CD14-positive monocyte (primary cell): ENCODE measurements at regions not wholly inside any gene's neighbourhood (a gene's known extent, or its start where the extent isn't known, plus 50 kb on each side); places are given as distances from the start of the nearest gene placed in this dataset.

Experiments used
- DNase-seq, 3 donors: peaks; one replicate each; pipeline ENCODE4 v3.0.0-alpha.2; 2011 to 2022
- H2AFZ ChIP-seq: 2 replicates; pipeline ENCODE4 v1.6.0; 2012; ENCODE audit warnings: mild to moderate bottlenecking, low read depth, low read length, inconsistent platforms; ENCODE audit not compliant: insufficient read depth, poor library complexity, severe bottlenecking
- H3K27ac ChIP-seq, 2 donors: 1 replicate in 1 of 2; 2 replicates in 1 of 2; pipeline ENCODE4 v1.5.1; 2012 to 2013; ENCODE audit warnings: low read length in 2 of 2, control low read depth in 1 of 2, inconsistent platforms in 1 of 2, low read depth in 1 of 2, mild to moderate bottlenecking in 1 of 2
- H3K27me3 ChIP-seq, 2 donors: one replicate each; pipeline versions ENCODE4 v1.6.0 to v1.6.1; 2011 to 2013; ENCODE audit warnings: low read length in 2 of 2; ENCODE audit not compliant: control insufficient read depth in 2 of 2, insufficient read depth in 2 of 2
- H3K36me3 ChIP-seq, 2 donors: replicated peaks in 1 of 2; 1 replicate in 1 of 2; 2 replicates in 1 of 2; pipeline versions ENCODE4 v1.5.1 to v1.6.1; 2012 to 2013; ENCODE audit warnings: low read length in 2 of 2, control low read depth in 1 of 2, inconsistent platforms in 1 of 2, mild to moderate bottlenecking in 1 of 2; ENCODE audit not compliant: insufficient read depth in 2 of 2, control insufficient read depth in 1 of 2
- H3K4me1 ChIP-seq, 2 donors: 1 replicate in 1 of 2; 2 replicates in 1 of 2; pipeline versions ENCODE4 v1.5.1 to v1.6.1; 2012 to 2013; ENCODE audit warnings: low read length in 2 of 2, control low read depth in 1 of 2, inconsistent platforms in 1 of 2, mild to moderate bottlenecking in 1 of 2, moderate library complexity in 1 of 2; ENCODE audit not compliant: insufficient read depth in 2 of 2, control insufficient read depth in 1 of 2
- H3K4me2 ChIP-seq: replicated peaks from 2 replicates; pipeline ENCODE3; 2012; ENCODE audit warnings: low read length, moderate library complexity, mild to moderate bottlenecking; ENCODE audit not compliant: poor library complexity, severe bottlenecking; ENCODE audit errors: extremely low read depth
- H3K4me3 ChIP-seq, 3 experiments: fragments of 200-600 bp in 1 of 3; sonication (generic) in 1 of 3; replicated peaks in 1 of 3; 1 replicate in 2 of 3; 2 replicates in 1 of 3; pipeline ENCODE4 v1.5.1; 2011 to 2013; ENCODE audit warnings: low read length in 3 of 3, mild to moderate bottlenecking in 3 of 3, control low read depth in 2 of 3, low read depth in 2 of 3, inconsistent platforms in 1 of 3, moderate library complexity in 1 of 3
- H3K79me2 ChIP-seq: 2 replicates; pipeline ENCODE4 v1.6.0; 2012; ENCODE audit warnings: mild to moderate bottlenecking, control low read depth, inconsistent platforms, low read length, moderate library complexity; ENCODE audit not compliant: insufficient read depth
- H3K9ac ChIP-seq: 2 replicates; pipeline ENCODE4 v1.6.0; 2017; ENCODE audit warnings: low read length, mild to moderate bottlenecking; ENCODE audit not compliant: insufficient read depth, poor library complexity, severe bottlenecking
- H3K9me3 ChIP-seq, 2 donors: replicated peaks in 1 of 2; 1 replicate in 1 of 2; 2 replicates in 1 of 2; pipeline versions ENCODE4 v1.5.1 to v1.6.1; 2012 to 2013; ENCODE audit warnings: low read length in 2 of 2, control low read depth in 1 of 2; ENCODE audit not compliant: control insufficient read depth in 1 of 2, insufficient read depth in 1 of 2
- H4K20me1 ChIP-seq: 2 replicates; pipeline ENCODE4 v1.6.0; 2012; ENCODE audit warnings: mild to moderate bottlenecking, low read length, control low read depth, moderate library complexity; ENCODE audit not compliant: insufficient read depth
- H3K27ac Mint-ChIP-seq, 7 donors: one replicate each; pipeline ENCODE4 v1.8.0; 2020; ENCODE audit warnings: mild to moderate bottlenecking in 7 of 7, mixed read lengths in 7 of 7, moderate library complexity in 6 of 7, inconsistent platforms in 2 of 7
- H3K27me3 Mint-ChIP-seq, 3 donors: one replicate each; pipeline ENCODE4 v1.8.0; 2021 to 2022; ENCODE audit warnings: low read depth in 3 of 3, mild to moderate bottlenecking in 3 of 3, mixed read lengths in 3 of 3, moderate library complexity in 3 of 3, inconsistent platforms in 1 of 3
- H3K36me3 Mint-ChIP-seq, 2 donors: one replicate each; pipeline ENCODE4 v1.8.0; 2020; ENCODE audit warnings: mixed read lengths in 2 of 2, inconsistent platforms in 1 of 2, mild to moderate bottlenecking in 1 of 2
- H3K4me1 Mint-ChIP-seq: one replicate; pipeline ENCODE4 v1.8.0; 2020; ENCODE audit warnings: mild to moderate bottlenecking, mixed read lengths
- H3K4me3 Mint-ChIP-seq, 2 donors: one replicate each; pipeline ENCODE4 v1.8.0; 2020; ENCODE audit warnings: mild to moderate bottlenecking in 2 of 2, mixed read lengths in 2 of 2, moderate library complexity in 1 of 2
- H3K9me3 Mint-ChIP-seq, 7 donors: one replicate each; pipeline ENCODE4 v1.8.0; 2020 to 2022; ENCODE audit warnings: mixed read lengths in 7 of 7, mild to moderate bottlenecking in 6 of 7, moderate library complexity in 6 of 7, inconsistent platforms in 2 of 7
- WGBS: methylation state at CpG from one replicate; pipeline ENCODE4 v1.1.5; 2013; ENCODE audit warnings: missing lambda C conversion rate; ENCODE audit not compliant: insufficient coverage; 5-methylcytosine and 5-hydroxymethylcytosine counted together
- intact Hi-C, 2 donors: fragments of 100-400 bp; cut with micrococcal nuclease; formaldehyde crosslinking; loops; one replicate each; pipeline versions ENCODE4 v1.15.0 to v1.15.1; 2023
- TF ChIP-seq, protein P1 (sequence below): fragments of 200-600 bp; IDR thresholded peaks from one replicate; pipeline ENCODE4 v1.8.0; 2022; ENCODE audit warnings: antibody characterized with exemption, mild to moderate bottlenecking

GRCh38 chr1:191888996-191889622 is 269.2 kb upstream of the RGS18 start:
- Mint-ChIP-seq H3K27me3 (peaks cover 0 to 2% (median 0%) of the 10 kb centered on the region in 3 donors), H3K4me3 (no peak overlapping the region), H3K36me3 (peaks cover 0 to 2% of the 10 kb centered on the region in 2 donors), H3K4me1 (no peaks in the 10 kb centered on the region), H3K27ac (no peak overlapping the region), H3K9me3 (peaks cover 2 to 7% (median 5%) of the 10 kb centered on the region in 7 donors)
- no peak overlapping the region for H2AFZ ChIP-seq
- H3K9me3 ChIP-seq: no peaks in the 10 kb centered on the region
- H3K27ac ChIP-seq: no peak overlapping the region
- no peaks in the 10 kb centered on the region for H3K79me2 ChIP-seq
- no peak overlapping the region for H3K9ac ChIP-seq
- no peaks in the 10 kb centered on the region for H4K20me1 ChIP-seq
- DNase-seq: no peak
- no peak overlapping the region for H3K4me3 ChIP-seq
- TF ChIP-seq, protein P1, sequence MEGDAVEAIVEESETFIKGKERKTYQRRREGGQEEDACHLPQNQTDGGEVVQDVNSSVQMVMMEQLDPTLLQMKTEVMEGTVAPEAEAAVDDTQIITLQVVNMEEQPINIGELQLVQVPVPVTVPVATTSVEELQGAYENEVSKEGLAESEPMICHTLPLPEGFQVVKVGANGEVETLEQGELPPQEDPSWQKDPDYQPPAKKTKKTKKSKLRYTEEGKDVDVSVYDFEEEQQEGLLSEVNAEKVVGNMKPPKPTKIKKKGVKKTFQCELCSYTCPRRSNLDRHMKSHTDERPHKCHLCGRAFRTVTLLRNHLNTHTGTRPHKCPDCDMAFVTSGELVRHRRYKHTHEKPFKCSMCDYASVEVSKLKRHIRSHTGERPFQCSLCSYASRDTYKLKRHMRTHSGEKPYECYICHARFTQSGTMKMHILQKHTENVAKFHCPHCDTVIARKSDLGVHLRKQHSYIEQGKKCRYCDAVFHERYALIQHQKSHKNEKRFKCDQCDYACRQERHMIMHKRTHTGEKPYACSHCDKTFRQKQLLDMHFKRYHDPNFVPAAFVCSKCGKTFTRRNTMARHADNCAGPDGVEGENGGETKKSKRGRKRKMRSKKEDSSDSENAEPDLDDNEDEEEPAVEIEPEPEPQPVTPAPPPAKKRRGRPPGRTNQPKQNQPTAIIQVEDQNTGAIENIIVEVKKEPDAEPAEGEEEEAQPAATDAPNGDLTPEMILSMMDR: no peak
- 75% methylated on average over 1 of the region's 4 CpGs for WGBS
- H3K4me2 ChIP-seq: no peak overlapping the region
- no peaks in the 10 kb centered on the region for H3K36me3 ChIP-seq
- H3K27me3 ChIP-seq: no peaks in the 10 kb centered on the region
- no peaks in the 10 kb centered on the region for H3K4me1 ChIP-seq
- intact Hi-C loops: no loop called here

- no peaks in the 10 kb centered on the region for H3K79me2 ChIP-seq
- Mint-ChIP-seq H3K4me3 (no peak overlapping the region), H3K9me3 (peaks cover 2 to 7% (median 5%) of the 10 kb centered on the region in 7 donors), H3K4me1 (no peaks in the 10 kb centered on the region), H3K27ac (no peak overlapping the region), H3K36me3 (peaks cover 0 to 2% of the 10 kb centered on the region in 2 donors), H3K27me3 (peaks cover 0 to 2% (median 0%) of the 10 kb centered on the region in 3 donors)
- H3K36me3 ChIP-seq: no peaks in the 10 kb centered on the region
- no peaks in the 10 kb centered on the region for H3K4me1 ChIP-seq
- no peak overlapping the region for H3K4me3 ChIP-seq
- H2AFZ ChIP-seq: no peak overlapping the region
- TF ChIP-seq, protein P1: no peak
- no CpG with 5 or more reads among the region's 3 CpGs for WGBS
- H3K9me3 ChIP-seq: no peaks in the 10 kb centered on the region
- no peaks in the 10 kb centered on the region for H3K27me3 ChIP-seq
- no peaks in the 10 kb centered on the region for H4K20me1 ChIP-seq
- no peak overlapping the region for H3K27ac ChIP-seq
- no peak overlapping the region for H3K9ac ChIP-seq
- no peak overlapping the region for H3K4me2 ChIP-seq
- intact Hi-C loops: no loop called here
- DNase-seq: no peak
Observed at GRCh38 chr1:191889623-191890003, 268.6 kb upstream of the RGS18 start.
